Chondrocyte (in vitro differentiated cells): ENCODE measurements at regions not wholly inside any gene's neighbourhood (a gene's known extent, or its start where the extent isn't known, plus 50 kb on each side); places are given as distances from the start of the nearest gene placed in this dataset.

ENCODE experiments used
- DNase-seq: peaks from one replicate; pipeline ENCODE4 v3.0.0; 2021; ENCODE audit warnings: mixed read lengths, low spot score
- H3K27ac Mint-ChIP-seq: one replicate; pipeline ENCODE4 v1.8.0; 2021; ENCODE audit warnings: mild to moderate bottlenecking, moderate library complexity, mixed read lengths; ENCODE audit not compliant: unreplicated experiment
- H3K27me3 Mint-ChIP-seq: 2 replicates; pipeline ENCODE4 v1.8.0; 2021; ENCODE audit warnings: low read depth, mixed read lengths
- H3K36me3 Mint-ChIP-seq: 2 replicates; pipeline ENCODE4 v1.8.0; 2021; ENCODE audit warnings: low read depth, mixed read lengths
- H3K4me1 Mint-ChIP-seq: 2 replicates; pipeline ENCODE4 v1.8.0; 2021; ENCODE audit warnings: low read depth, mild to moderate bottlenecking, mixed read lengths
- H3K4me3 Mint-ChIP-seq: one replicate; pipeline ENCODE4 v1.8.0; 2021; ENCODE audit warnings: mild to moderate bottlenecking, moderate library complexity, mixed read lengths; ENCODE audit not compliant: unreplicated experiment
- H3K9me3 Mint-ChIP-seq: 2 replicates; pipeline ENCODE4 v1.8.0; 2021; ENCODE audit warnings: low read depth, mixed read lengths
- CTCF ChIP-seq: fragments of 200-600 bp; sonication (generic); IDR thresholded peaks from 2 replicates; pipeline ENCODE4 v1.5.0; 2021; ENCODE audit warnings: antibody characterized with exemption, mild to moderate bottlenecking, moderate library complexity

- Mint-ChIP-seq H3K4me3 (no peak overlapping the region), H3K9me3 (no peaks in the 10 kb centered on the region), H3K27ac (peak overlapping the region; percentile 38), H3K4me1 (peaks cover 28% of the 10 kb centered on the region), H3K36me3 (no peaks in the 10 kb centered on the region), H3K27me3 (no peaks in the 10 kb centered on the region)
- no peak for TF ChIP-seq CTCF
- DNase-seq: no peak
These were observed 110.7 kb downstream of the RAB18 start for GRCh38 chr10:27614776-27615175.

- H3K4me1 Mint-ChIP-seq: peaks cover 41% of the 10 kb centered on the region
- no peaks in the 10 kb centered on the region for H3K9me3 Mint-ChIP-seq
- no peak for TF ChIP-seq CTCF
- H3K36me3 Mint-ChIP-seq: no peaks in the 10 kb centered on the region
- no peaks in the 10 kb centered on the region for H3K27me3 Mint-ChIP-seq
- no peak overlapping the region for H3K27ac Mint-ChIP-seq
- no peak for DNase-seq
- H3K4me3 Mint-ChIP-seq: no peak overlapping the region
These were observed 114.0 kb downstream of the RAB18 start for GRCh38 chr10:27618036-27618615.

GRCh38 chr10:27618906-27619305 lies 114.8 kb downstream of the RAB18 start:
- Mint-ChIP-seq H3K36me3 (no peaks in the 10 kb centered on the region), H3K4me3 (no peak overlapping the region), H3K27me3 (no peaks in the 10 kb centered on the region), H3K4me1 (peaks cover 41% of the 10 kb centered on the region), H3K9me3 (no peaks in the 10 kb centered on the region), H3K27ac (no peak overlapping the region)
- DNase-seq: no peak
- no peak for TF ChIP-seq CTCF

- Mint-ChIP-seq H3K4me1 (peaks cover 40% of the 10 kb centered on the region), H3K9me3 (no peaks in the 10 kb centered on the region), H3K27me3 (no peaks in the 10 kb centered on the region), H3K27ac (peak overlapping the region; percentile 46), H3K4me3 (no peak overlapping the region), H3K36me3 (no peaks in the 10 kb centered on the region)
- no peak for DNase-seq
- TF ChIP-seq CTCF: no peak
These were observed 115.2 kb downstream of the RAB18 start for GRCh38 chr10:27619329-27619728.

GRCh38 chr10:27620430-27621397 lies 116.6 kb downstream of the RAB18 start:
- no peaks in the 10 kb centered on the region for H3K36me3 Mint-ChIP-seq

More at GRCh38 chr10:27620430-27621397, 116.6 kb downstream of the RAB18 start:
- peaks cover 2% of the 10 kb centered on the region for H3K27me3 Mint-ChIP-seq
- H3K4me1 Mint-ChIP-seq: peaks cover 31% of the 10 kb centered on the region
- peak overlapping the region; percentile 43 for H3K4me3 Mint-ChIP-seq
- no peak for TF ChIP-seq CTCF
- H3K9me3 Mint-ChIP-seq: no peaks in the 10 kb centered on the region
- H3K27ac Mint-ChIP-seq: peak overlapping the region; percentile 85
- DNase-seq: no peak
